HG03342 (cell line): ENCODE measurements at regions not wholly inside any gene's neighbourhood (a gene's known extent, or its start where the extent isn't known, plus 50 kb on each side); places are given as distances from the start of the nearest gene placed in this dataset.
"Not testable (repeated sequence)": the region's sequence is repeated elsewhere in the genome, so short reads cannot be mapped to it uniquely, and the experiment has no call there.

Source experiments
- ATAC-seq: cut with Tn5 transposase; IDR thresholded peaks from one replicate; pipeline ENCODE4 v1.9.1; 2021; ENCODE audit warnings: mild to moderate bottlenecking, moderate library complexity; ENCODE audit not compliant: unreplicated experiment

GRCh38 chr3:8338424-8338823 lies 163.2 kb upstream of the LMCD1 start:
- no peak for ATAC-seq

- ATAC-seq = no peak
Measured at GRCh38 chr3:8341821-8342247, 159.8 kb upstream of the LMCD1 start.

- ATAC-seq = no peak
Measured at GRCh38 chr3:8343058-8343457, 158.6 kb upstream of the LMCD1 start.

GRCh38 chr3:8345398-8345797 lies 156.2 kb upstream of the LMCD1 start:
- no peak for ATAC-seq

GRCh38 chr3:8348076-8348475 lies 153.5 kb upstream of the LMCD1 start:
- ATAC-seq = no peak

GRCh38 chr3:8352475-8352874 lies 149.1 kb upstream of the LMCD1 start:
- no peak for ATAC-seq

- ATAC-seq = no peak
Measured at GRCh38 chr3:8353364-8353763, 148.3 kb upstream of the LMCD1 start.

GRCh38 chr3:8355346-8355745 lies 146.3 kb upstream of the LMCD1 start:
- no peak for ATAC-seq

- not testable (repeated sequence) for ATAC-seq
Measured at GRCh38 chr3:8356066-8356465, 145.6 kb upstream of the LMCD1 start.

GRCh38 chr3:8357859-8358258 lies 143.8 kb upstream of the LMCD1 start:
- no peak for ATAC-seq

- ATAC-seq = no peak
Measured at GRCh38 chr3:8359133-8359532, 142.5 kb upstream of the LMCD1 start.

GRCh38 chr3:8363200-8363599 lies 138.4 kb upstream of the LMCD1 start:
- no peak for ATAC-seq

- ATAC-seq = no peak
Measured at GRCh38 chr3:8365541-8365940, 136.1 kb upstream of the LMCD1 start.

GRCh38 chr3:8366219-8366810 lies 135.3 kb upstream of the LMCD1 start:
- no peak for ATAC-seq

- no peak for ATAC-seq
Measured at GRCh38 chr3:8368598-8368997, 133.0 kb upstream of the LMCD1 start.

- no peak for ATAC-seq
Measured at GRCh38 chr3:8369638-8370037, 132.0 kb upstream of the LMCD1 start.

- ATAC-seq = no peak
Measured at GRCh38 chr3:8371085-8371551, 130.5 kb upstream of the LMCD1 start.

- no peak for ATAC-seq
Measured at GRCh38 chr3:8371960-8372463, 129.6 kb upstream of the LMCD1 start.

GRCh38 chr3:8380904-8381704 lies 120.5 kb upstream of the LMCD1 start:
- ATAC-seq = no peak

- ATAC-seq = no peak
Measured at GRCh38 chr3:8385848-8386620, 115.6 kb upstream of the LMCD1 start.

GRCh38 chr3:8387571-8387970 lies 114.1 kb upstream of the LMCD1 start:
- no peak for ATAC-seq
